Trophoblast cell (in vitro differentiated cells and primary cell): ENCODE measurements at regions not wholly inside any gene's neighbourhood (a gene's known extent, or its start where the extent isn't known, plus 50 kb on each side); places are given as distances from the start of the nearest gene placed in this dataset.

Source experiments
- DNase-seq, 2 donors: peaks; one replicate each; pipeline ENCODE4 v3.0.0-alpha.2; 2016
- H2AFZ ChIP-seq: 2 replicates; pipeline ENCODE4 v1.6.1; 2013; ENCODE audit warnings: low read length, moderate library complexity, mild to moderate bottlenecking; ENCODE audit not compliant: insufficient read depth, poor library complexity
- H2AK5ac ChIP-seq: 2 replicates; pipeline ENCODE4 v1.6.1; 2013; ENCODE audit warnings: mild to moderate bottlenecking, low read length
- H2BK120ac ChIP-seq: 2 replicates; pipeline ENCODE4 v1.6.1; 2013; ENCODE audit warnings: low read length, mild to moderate bottlenecking, moderate library complexity; ENCODE audit not compliant: insufficient read depth, poor library complexity
- H2BK12ac ChIP-seq: 2 replicates; pipeline ENCODE4 v1.6.1; 2013; ENCODE audit warnings: mild to moderate bottlenecking, low read length, moderate library complexity
- H2BK5ac ChIP-seq: 2 replicates; pipeline ENCODE4 v1.6.1; 2013; ENCODE audit warnings: low read length, low read depth, moderate library complexity, mild to moderate bottlenecking; ENCODE audit not compliant: poor library complexity
- H3K14ac ChIP-seq: 2 replicates; pipeline ENCODE4 v1.6.1; 2013; ENCODE audit warnings: mild to moderate bottlenecking, low read length
- H3K18ac ChIP-seq: 2 replicates; pipeline ENCODE4 v1.6.1; 2013; ENCODE audit warnings: mild to moderate bottlenecking, low read length
- H3K23ac ChIP-seq: 2 replicates; pipeline ENCODE4 v1.6.1; 2013; ENCODE audit warnings: low read length
- H3K27ac ChIP-seq: 2 replicates; pipeline ENCODE4 v1.5.1; 2013; ENCODE audit warnings: low read depth, mild to moderate bottlenecking, inconsistent platforms, low read length, moderate library complexity
- H3K27me3 ChIP-seq: 2 replicates; pipeline ENCODE4 v1.6.1; 2013; ENCODE audit warnings: inconsistent platforms, mild to moderate bottlenecking, low read length, moderate library complexity; ENCODE audit not compliant: insufficient read depth
- H3K36me3 ChIP-seq, 2 experiments: 1 replicate in 1 of 2; 2 replicates in 1 of 2; pipeline ENCODE4 v1.6.1; 2013; ENCODE audit warnings: low read length in 2 of 2, mild to moderate bottlenecking in 2 of 2, moderate library complexity in 1 of 2; ENCODE audit not compliant: insufficient read depth in 2 of 2, control insufficient read depth in 1 of 2
- H3K4ac ChIP-seq: 2 replicates; pipeline ENCODE4 v1.6.1; 2013; ENCODE audit warnings: low read depth, mild to moderate bottlenecking, low read length, moderate library complexity
- H3K4me1 ChIP-seq, 2 experiments: 1 replicate in 1 of 2; 2 replicates in 1 of 2; pipeline ENCODE4 v1.6.1; 2013; ENCODE audit warnings: low read length in 2 of 2, mild to moderate bottlenecking in 2 of 2, moderate library complexity in 1 of 2; ENCODE audit not compliant: insufficient read depth in 2 of 2, control insufficient read depth in 1 of 2
- H3K4me2 ChIP-seq: 2 replicates; pipeline ENCODE4 v1.6.1; 2013; ENCODE audit warnings: inconsistent platforms, mild to moderate bottlenecking, low read length, moderate library complexity
- H3K4me3 ChIP-seq: 2 replicates; pipeline ENCODE4 v1.5.1; 2013; ENCODE audit warnings: mild to moderate bottlenecking, low read depth, low read length, inconsistent platforms
- H3K79me1 ChIP-seq: one replicate; pipeline ENCODE4 v1.6.1; 2013; ENCODE audit warnings: low read length
- H3K79me2 ChIP-seq: 2 replicates; pipeline ENCODE4 v1.6.1; 2013; ENCODE audit warnings: low read length, mild to moderate bottlenecking; ENCODE audit not compliant: control insufficient read depth, insufficient read depth, poor library complexity
- H3K9ac ChIP-seq: 2 replicates; pipeline ENCODE4 v1.6.1; 2013; ENCODE audit warnings: mild to moderate bottlenecking, low read length
- H3K9me3 ChIP-seq: 2 replicates; pipeline ENCODE4 v1.6.1; 2013; ENCODE audit warnings: low read depth, mild to moderate bottlenecking, control low read depth, inconsistent platforms, low read length; ENCODE audit not compliant: insufficient read depth
- H4K12ac ChIP-seq: 2 replicates; pipeline ENCODE4 v1.6.1; 2013; ENCODE audit warnings: low read depth, mild to moderate bottlenecking, low read length, moderate library complexity
- H4K8ac ChIP-seq: 2 replicates; pipeline ENCODE4 v1.6.1; 2013; ENCODE audit warnings: low read depth, mild to moderate bottlenecking, low read length, moderate library complexity
- H4K91ac ChIP-seq: one replicate; pipeline ENCODE4 v1.6.1; 2013; ENCODE audit warnings: low read depth, mild to moderate bottlenecking, low read length, moderate library complexity
- WGBS: extraction: QIAGEN DNeasy Blood & Tissue Kit; methylation state at CpG from one replicate; pipeline ENCODE4 v1.1.7; 2013; ENCODE audit warnings: missing lambda C conversion rate; ENCODE audit not compliant: insufficient read length, insufficient coverage; ENCODE audit errors: extremely low coverage; 5-methylcytosine and 5-hydroxymethylcytosine counted together

DNA sequence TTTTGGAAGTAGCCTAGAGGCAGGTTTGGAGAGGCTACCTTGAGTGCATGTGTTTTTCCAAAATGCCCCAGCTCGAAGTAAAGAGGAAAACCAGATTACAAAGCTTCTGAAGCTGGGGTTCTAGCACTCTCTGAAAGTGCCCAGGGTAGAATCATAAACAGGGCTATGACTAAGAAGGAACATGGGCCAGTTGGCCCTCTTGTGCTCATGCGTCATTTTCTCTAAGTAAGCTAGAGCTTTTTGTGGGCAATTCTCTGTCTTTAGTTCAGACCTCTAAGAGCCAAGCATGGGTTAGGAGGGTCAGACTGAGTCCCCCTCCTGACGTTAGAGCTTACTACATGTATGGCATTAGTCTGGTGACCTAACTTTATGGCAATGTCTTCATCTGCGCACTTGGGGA, 129.5 kb upstream of the UMPS start:
- Histone ChIP-seq H3K27ac (no peak overlapping the region), H3K4me2 (no peak overlapping the region), H2BK12ac (no peak overlapping the region), H4K8ac (no peak overlapping the region), H4K12ac (no peak overlapping the region), H2BK120ac (no peak overlapping the region), H3K23ac (peak overlapping the region; percentile 6), H3K4ac (no peak overlapping the region), H3K36me3 (peaks cover 0 to 3% of the 10 kb centered on the region in 2 experiments), H3K4me1 (peaks cover 0 to 10% of the 10 kb centered on the region in 2 experiments), H2AFZ (no peak overlapping the region), H2AK5ac (no peak overlapping the region), H3K9ac (no peak overlapping the region), H3K79me2 (peaks cover 3% of the 10 kb centered on the region), H3K18ac (no peak overlapping the region), H3K27me3 (no peaks in the 10 kb centered on the region), H3K14ac (no peak overlapping the region), H3K4me3 (no peak overlapping the region), H2BK5ac (no peak overlapping the region), H3K79me1 (peaks cover 2% of the 10 kb centered on the region), H4K91ac (no peak overlapping the region), H3K9me3 (no peaks in the 10 kb centered on the region)
- no CpG with 5 or more reads among the region's 4 CpGs for WGBS
- no peak for DNase-seq

- no peak overlapping the region for H2AFZ ChIP-seq
- no CpG with 5 or more reads among the region's 2 CpGs for WGBS
- DNase-seq: no peak
- no peaks in the 10 kb centered on the region for H3K9me3 ChIP-seq
- no peak overlapping the region for H3K14ac ChIP-seq
- peaks cover 0 to 3% of the 10 kb centered on the region in 2 experiments for H3K36me3 ChIP-seq
- H3K27ac ChIP-seq: no peak overlapping the region
- H2BK12ac ChIP-seq: no peak overlapping the region
- no peak overlapping the region for H3K9ac ChIP-seq
- H3K4ac ChIP-seq: no peak overlapping the region
- no peak overlapping the region for H2BK120ac ChIP-seq
- H3K27me3 ChIP-seq: no peaks in the 10 kb centered on the region
- peaks cover 2% of the 10 kb centered on the region for H3K79me1 ChIP-seq
- no peak overlapping the region for H4K8ac ChIP-seq
- peak overlapping the region; percentile 6 for H3K23ac ChIP-seq
- H4K12ac ChIP-seq: no peak overlapping the region
- H4K91ac ChIP-seq: no peak overlapping the region
- H2BK5ac ChIP-seq: no peak overlapping the region
- no peak overlapping the region for H2AK5ac ChIP-seq
- no peak overlapping the region for H3K4me3 ChIP-seq
- H3K79me2 ChIP-seq: peaks cover 3% of the 10 kb centered on the region
- no peak overlapping the region for H3K4me2 ChIP-seq
- H3K4me1 ChIP-seq: peaks cover 0 to 10% of the 10 kb centered on the region in 2 experiments
- no peak overlapping the region for H3K18ac ChIP-seq
These were observed 129.1 kb upstream of the UMPS start for GRCh38 chr3:124601190-124601589.

GRCh38 chr3:124602980-124603627, 127.1 kb upstream of the UMPS start:
- Histone ChIP-seq H3K27me3 (no peaks in the 10 kb centered on the region), H3K14ac (no peak overlapping the region), H2BK5ac (no peak overlapping the region), H2AK5ac (no peak overlapping the region), H3K23ac (no peak overlapping the region), H3K9ac (no peak overlapping the region), H3K4me1 (peaks cover 0 to 10% of the 10 kb centered on the region in 2 experiments), H3K9me3 (no peaks in the 10 kb centered on the region), H3K36me3 (peaks cover 0 to 2% of the 10 kb centered on the region in 2 experiments), H2BK12ac (no peak overlapping the region), H2AFZ (no peak overlapping the region), H4K12ac (no peak overlapping the region), H3K4me2 (no peak overlapping the region), H3K18ac (no peak overlapping the region), H4K91ac (no peak overlapping the region), H3K79me1 (no peaks in the 10 kb centered on the region), H4K8ac (no peak overlapping the region), H3K27ac (no peak overlapping the region), H2BK120ac (no peak overlapping the region), H3K4me3 (no peak overlapping the region), H3K79me2 (peaks cover 3% of the 10 kb centered on the region), H3K4ac (no peak overlapping the region)
- DNase-seq: no peak
- no CpG with 5 or more reads among the region's 5 CpGs for WGBS

DNA sequence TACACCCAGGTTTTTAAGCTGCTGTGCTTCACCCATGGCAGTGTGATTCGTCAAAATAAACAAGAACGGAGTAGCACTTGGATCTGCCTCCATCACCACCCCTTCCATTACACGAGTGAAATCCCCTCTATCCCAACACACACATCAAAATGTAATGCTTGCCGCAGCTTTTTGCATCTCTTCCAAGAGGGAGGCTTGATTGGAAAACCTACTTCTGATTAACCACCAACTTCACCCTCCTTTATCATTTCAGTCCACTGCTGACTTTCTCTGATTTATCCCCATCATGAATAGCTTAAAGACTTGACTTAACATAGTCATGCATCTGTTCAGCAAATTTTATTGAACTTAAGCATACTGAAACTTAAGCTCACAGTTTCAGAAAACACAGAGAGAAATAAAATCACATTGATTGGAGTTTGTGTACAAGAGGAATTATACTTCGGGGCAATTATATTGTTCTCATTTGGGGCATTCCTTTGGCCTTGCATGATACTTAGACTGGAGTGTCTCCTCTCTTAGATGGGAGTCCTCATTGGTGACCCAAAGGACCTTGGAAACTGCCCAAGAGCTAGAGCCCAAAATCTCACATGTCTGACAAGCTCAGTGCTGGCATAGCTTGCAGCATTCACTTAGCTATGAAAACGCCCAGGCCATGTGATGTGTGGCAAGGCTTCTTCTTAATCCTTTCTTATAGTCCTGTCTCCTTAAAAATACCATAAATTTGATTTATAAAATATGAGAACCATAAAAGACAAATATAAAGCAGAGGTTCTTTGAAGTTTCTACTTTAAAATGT, 124.3 kb upstream of the UMPS start:
- Histone ChIP-seq H4K8ac (no peak overlapping the region), H2AK5ac (no peak overlapping the region), H3K23ac (no peak overlapping the region), H3K4me2 (no peak overlapping the region), H3K36me3 (no peaks in the 10 kb centered on the region), H3K4ac (no peak overlapping the region), H2BK5ac (no peak overlapping the region), H3K4me1 (peaks cover 3 to 7% of the 10 kb centered on the region in 2 experiments), H2BK120ac (no peak overlapping the region), H3K27ac (no peak overlapping the region), H4K12ac (no peak overlapping the region), H3K9ac (no peak overlapping the region), H2AFZ (no peak overlapping the region), H3K4me3 (no peak overlapping the region), H3K79me2 (no peaks in the 10 kb centered on the region), H3K79me1 (no peaks in the 10 kb centered on the region), H3K9me3 (no peaks in the 10 kb centered on the region), H3K27me3 (no peaks in the 10 kb centered on the region), H2BK12ac (no peak overlapping the region), H3K18ac (no peak overlapping the region), H3K14ac (no peak overlapping the region), H4K91ac (no peak overlapping the region)
- no peak for DNase-seq
- no CpG with 5 or more reads among the region's 6 CpGs for WGBS
